ENCODE measurements at regions not wholly inside any gene's neighbourhood (a gene's known extent, or its start where the extent isn't known, plus 50 kb on each side); places are given as distances from the start of the nearest gene placed in this dataset.
"Not testable (repeated sequence)": the region's sequence is repeated elsewhere in the genome, so short reads cannot be mapped to it uniquely, and the experiment has no call there.

DNA sequence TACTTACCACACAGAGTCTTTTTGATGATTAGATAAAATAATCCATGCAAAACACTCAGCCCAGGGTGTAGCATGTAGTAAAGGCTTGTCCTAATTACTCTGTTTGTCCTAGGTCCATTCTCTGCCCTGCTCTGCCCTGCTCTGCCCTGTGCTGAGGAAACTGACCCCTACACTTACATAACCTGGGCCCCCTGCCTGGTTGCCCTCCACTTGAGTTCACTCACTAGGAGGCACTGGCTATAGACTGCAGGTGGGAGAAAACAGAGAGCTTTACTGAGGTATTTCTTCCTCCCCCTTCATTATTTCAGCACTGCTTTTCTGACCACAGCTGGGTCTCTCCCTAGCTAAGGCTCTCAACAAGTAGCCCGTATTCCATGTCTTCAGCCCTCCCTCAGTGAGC is 70.9 kb upstream of the TBX18 start:
- Histone ChIP-seq H2BK20ac (ENCODE audit: low read depth, low read length) (no peak overlapping the region), H2BK15ac (ENCODE audit: low read depth, low read length) (no peak overlapping the region), H3K4me1 (ENCODE audit: control insufficient read depth, insufficient read depth, low read length) (no peaks in the 10 kb centered on the region), H2AFZ (replicated peaks; ENCODE audit: low read length, poor library complexity) (no peak overlapping the region), H3K56ac (ENCODE audit: extremely low read depth, insufficient read depth, low read length) (no peak overlapping the region), H3K4me2 (ENCODE audit: low read depth, low read length) (no peak overlapping the region), H4K8ac (ENCODE audit: low read depth in 2 of 2, low read length in 2 of 2) (no peak overlapping the region), H2AK9ac (replicated peaks; ENCODE audit: low read depth, low read length, poor library complexity) (no peak overlapping the region), H3K23ac (ENCODE audit: low read depth, low read length) (no peak overlapping the region), H3K9me3 (ENCODE audit: control insufficient read depth, insufficient read depth, low read length) (no peaks in the 10 kb centered on the region), H3K9me1 (ENCODE audit: insufficient read depth, low read length) (no peaks in the 10 kb centered on the region), H3K27me3 (ENCODE audit: control insufficient read depth, insufficient read depth, low read length) (no peaks in the 10 kb centered on the region), H3K18ac (ENCODE audit: low read depth, low read length) (no peak overlapping the region), H3K36me3 (ENCODE audit: control insufficient read depth, insufficient read depth, low read length) (no peaks in the 10 kb centered on the region), H2AK5ac (ENCODE audit: low read depth, low read length) (no peak overlapping the region), H3K79me1 (ENCODE audit: low read depth in 1 of 2, low read length in 2 of 2) (no peaks in the 10 kb centered on the region), H3K4ac (ENCODE audit: low read depth, low read length) (no peak overlapping the region), H3K9ac (ENCODE audit: low read depth, low read length) (no peak overlapping the region), H3K14ac (replicated peaks; ENCODE audit: low read depth, low read length) (no peak overlapping the region), H2BK5ac (ENCODE audit: low read depth, low read length, poor library complexity, severe bottlenecking) (no peak overlapping the region), H4K20me1 (ENCODE audit: insufficient read depth, low read length) (no peaks in the 10 kb centered on the region), H3K4me3 (ENCODE audit: insufficient read depth, low read depth, low read length) (no peak overlapping the region), H2BK120ac (ENCODE audit: low read depth, low read length) (no peak overlapping the region), H4K91ac (ENCODE audit: insufficient read depth, low read depth, low read length) (no peak overlapping the region), H3K27ac (ENCODE audit: insufficient read depth, low read length) (no peak overlapping the region), H4K5ac (ENCODE audit: low read depth, low read length) (no peak overlapping the region)
- in situ Hi-C loops (cut with MboI; ENCODE audit: low sequenced_read_pairs): no loop called here
- DNase-seq (no peak), ATAC-seq (ENCODE audit: low read depth) (no peak)
- POLR2A ChIA-PET (ENCODE audit: unreplicated experiment): no interaction called here
- BruUV-seq (replicated peaks): no TSS peak
- WGBS, 2 experiments (ENCODE audit: extremely low coverage in 2 of 2, insufficient read length in 1 of 2): no CpG with 5 or more reads among the region's 1 CpG
- dilution Hi-C loops (cut with HindIII; ENCODE audit: low sequenced_read_pairs, unreplicated experiment): no loop called here
- TF ChIP-seq CEBPB (IDR thresholded peaks at IDR 0.05; ENCODE audit: low read depth, low read length) (no peak), RCOR1 (IDR thresholded peaks at IDR 0.05; ENCODE audit: insufficient replicate concordance, low read length) (no peak), POLR2A (IDR thresholded peaks at IDR 0.05; ENCODE audit: low read depth, low read length) (no peak), MAFK (IDR thresholded peaks at IDR 0.05; ENCODE audit: low read depth, low read length) (no peak)
- TF ChIP-seq, protein P1, sequence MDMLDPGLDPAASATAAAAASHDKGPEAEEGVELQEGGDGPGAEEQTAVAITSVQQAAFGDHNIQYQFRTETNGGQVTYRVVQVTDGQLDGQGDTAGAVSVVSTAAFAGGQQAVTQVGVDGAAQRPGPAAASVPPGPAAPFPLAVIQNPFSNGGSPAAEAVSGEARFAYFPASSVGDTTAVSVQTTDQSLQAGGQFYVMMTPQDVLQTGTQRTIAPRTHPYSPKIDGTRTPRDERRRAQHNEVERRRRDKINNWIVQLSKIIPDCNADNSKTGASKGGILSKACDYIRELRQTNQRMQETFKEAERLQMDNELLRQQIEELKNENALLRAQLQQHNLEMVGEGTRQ (IDR thresholded peaks at IDR 0.05; ENCODE audit: low read depth, low read length): no peak
- CTCF ChIA-PET: interaction anchor here (0.6 kb wide), 1 partner anchor 369 kb away, joined by 4 read pairs; no protein-coding TSS in a partner anchor
- intact Hi-C loops (cut with micrococcal nuclease): no loop called here

DNA sequence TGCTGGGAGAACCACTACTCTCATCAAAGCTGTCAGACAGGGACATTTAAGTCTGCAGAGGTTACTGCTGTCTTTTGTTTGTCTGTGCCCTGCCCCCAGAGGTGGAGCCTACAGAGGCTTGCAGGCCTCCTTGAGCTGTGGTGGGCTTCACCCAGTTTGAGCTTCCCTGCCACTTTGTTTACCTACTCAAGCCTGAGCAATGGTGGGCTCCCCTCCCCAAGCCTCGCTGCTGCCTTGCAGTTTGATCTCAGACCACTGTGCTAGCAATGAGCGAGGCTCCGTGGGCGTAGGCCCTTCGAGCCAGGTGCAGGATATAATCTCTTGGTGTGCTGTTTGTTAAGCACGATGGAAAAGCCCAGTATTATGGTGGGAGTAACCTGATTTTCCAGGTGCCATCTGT is 67.5 kb upstream of the TBX18 start:
- H3K4me2 ChIP-seq (ENCODE audit: low read depth, low read length); H2AFZ ChIP-seq (replicated peaks; ENCODE audit: low read length, poor library complexity); H2BK15ac ChIP-seq (ENCODE audit: low read depth, low read length); H4K8ac ChIP-seq (ENCODE audit: low read depth in 2 of 2, low read length in 2 of 2); ATAC-seq (ENCODE audit: low read depth); H2AK5ac ChIP-seq (ENCODE audit: low read depth, low read length); H3K4me1 ChIP-seq (ENCODE audit: control insufficient read depth, insufficient read depth, low read length); CTCF ChIA-PET; H2AK9ac ChIP-seq (replicated peaks; ENCODE audit: low read depth, low read length, poor library complexity); H2BK20ac ChIP-seq (ENCODE audit: low read depth, low read length); H3K27ac ChIP-seq (ENCODE audit: insufficient read depth, low read length); H3K27me3 ChIP-seq (ENCODE audit: control insufficient read depth, insufficient read depth, low read length); in situ Hi-C loops (cut with MboI; ENCODE audit: low sequenced_read_pairs); H4K91ac ChIP-seq (ENCODE audit: insufficient read depth, low read depth, low read length); POLR2A ChIA-PET (ENCODE audit: unreplicated experiment); H3K36me3 ChIP-seq (ENCODE audit: control insufficient read depth, insufficient read depth, low read length); H3K4ac ChIP-seq (ENCODE audit: low read depth, low read length); H3K18ac ChIP-seq (ENCODE audit: low read depth, low read length); H3K23ac ChIP-seq (ENCODE audit: low read depth, low read length); H4K20me1 ChIP-seq (ENCODE audit: insufficient read depth, low read length); H3K9me3 ChIP-seq (ENCODE audit: control insufficient read depth, insufficient read depth, low read length); H4K5ac ChIP-seq (ENCODE audit: low read depth, low read length); DNase-seq; H3K56ac ChIP-seq (ENCODE audit: extremely low read depth, insufficient read depth, low read length); H3K9me1 ChIP-seq (ENCODE audit: insufficient read depth, low read length); H3K14ac ChIP-seq (replicated peaks; ENCODE audit: low read depth, low read length); H3K4me3 ChIP-seq (ENCODE audit: insufficient read depth, low read depth, low read length); H3K9ac ChIP-seq (ENCODE audit: low read depth, low read length); H3K79me1 ChIP-seq (ENCODE audit: low read depth in 1 of 2, low read length in 2 of 2); H2BK120ac ChIP-seq (ENCODE audit: low read depth, low read length); dilution Hi-C loops (cut with HindIII; ENCODE audit: low sequenced_read_pairs, unreplicated experiment); intact Hi-C loops (cut with micrococcal nuclease); BruUV-seq (replicated peaks); H2BK5ac ChIP-seq (ENCODE audit: low read depth, low read length, poor library complexity, severe bottlenecking): not testable (repeated sequence)
- WGBS, 2 experiments (ENCODE audit: extremely low coverage in 2 of 2, insufficient read length in 1 of 2): no CpG with 5 or more reads among the region's 6 CpGs

Measured in IMR-90 (cell line).